GM21390 (cell line): ENCODE measurements at regions not wholly inside any gene's neighbourhood (a gene's known extent, or its start where the extent isn't known, plus 50 kb on each side); places are given as distances from the start of the nearest gene placed in this dataset.

Source experiments
- ATAC-seq: cut with Tn5 transposase; IDR thresholded peaks from one replicate; pipeline ENCODE4 v1.9.1; 2021; ENCODE audit not compliant: unreplicated experiment

- no peak for ATAC-seq
Measured at GRCh38 chr9:73548201-73548600, 396.5 kb downstream of the ANXA1 start.

- ATAC-seq = no peak
Measured at GRCh38 chr9:73549991-73550390, 398.3 kb downstream of the ANXA1 start.

GRCh38 chr9:73553295-73553694, 401.6 kb downstream of the ANXA1 start:
- ATAC-seq = no peak

GRCh38 chr9:73558471-73558870, 406.8 kb downstream of the ANXA1 start:
- ATAC-seq = no peak

- ATAC-seq = no peak
Measured at GRCh38 chr9:73565026-73565425, 413.4 kb downstream of the ANXA1 start.

GRCh38 chr9:73565833-73566465, 414.3 kb downstream of the ANXA1 start:
- no peak for ATAC-seq

- ATAC-seq = no peak
Measured at GRCh38 chr9:73566627-73567026, 415.0 kb downstream of the ANXA1 start.

- no peak for ATAC-seq
Measured at GRCh38 chr9:73573235-73573634, 421.6 kb downstream of the ANXA1 start.

- ATAC-seq = no peak
Measured at GRCh38 chr9:73575101-73576060, 423.7 kb downstream of the ANXA1 start.

GRCh38 chr9:73577848-73578247, 426.2 kb downstream of the ANXA1 start:
- ATAC-seq = no peak

- no peak for ATAC-seq
Measured at GRCh38 chr9:73579823-73580222, 428.2 kb downstream of the ANXA1 start.

GRCh38 chr9:73583576-73583975, 431.9 kb downstream of the ANXA1 start:
- no peak for ATAC-seq

GRCh38 chr9:73595036-73595545, 443.4 kb downstream of the ANXA1 start:
- no peak for ATAC-seq

- no peak for ATAC-seq
Measured at GRCh38 chr9:73596321-73596720, 444.7 kb downstream of the ANXA1 start.

GRCh38 chr9:73597039-73597438, 445.4 kb downstream of the ANXA1 start:
- ATAC-seq = no peak

GRCh38 chr9:73597771-73598170, 446.1 kb downstream of the ANXA1 start:
- ATAC-seq = no peak

GRCh38 chr9:73609381-73609780, 457.7 kb downstream of the ANXA1 start:
- ATAC-seq = no peak

GRCh38 chr9:73611032-73611431, 459.4 kb downstream of the ANXA1 start:
- no peak for ATAC-seq

GRCh38 chr9:73613092-73613701, 461.5 kb downstream of the ANXA1 start:
- no peak for ATAC-seq

GRCh38 chr9:73615557-73615956, 463.9 kb downstream of the ANXA1 start:
- ATAC-seq = no peak

- no peak for ATAC-seq
Measured at GRCh38 chr9:73617586-73617985, 465.9 kb downstream of the ANXA1 start.

GRCh38 chr9:73640971-73641370, 489.3 kb downstream of the ANXA1 start:
- no peak for ATAC-seq
